ENCODE measurements at regions not wholly inside any gene's neighbourhood (a gene's known extent, or its start where the extent isn't known, plus 50 kb on each side); places are given as distances from the start of the nearest gene placed in this dataset.

DNA sequence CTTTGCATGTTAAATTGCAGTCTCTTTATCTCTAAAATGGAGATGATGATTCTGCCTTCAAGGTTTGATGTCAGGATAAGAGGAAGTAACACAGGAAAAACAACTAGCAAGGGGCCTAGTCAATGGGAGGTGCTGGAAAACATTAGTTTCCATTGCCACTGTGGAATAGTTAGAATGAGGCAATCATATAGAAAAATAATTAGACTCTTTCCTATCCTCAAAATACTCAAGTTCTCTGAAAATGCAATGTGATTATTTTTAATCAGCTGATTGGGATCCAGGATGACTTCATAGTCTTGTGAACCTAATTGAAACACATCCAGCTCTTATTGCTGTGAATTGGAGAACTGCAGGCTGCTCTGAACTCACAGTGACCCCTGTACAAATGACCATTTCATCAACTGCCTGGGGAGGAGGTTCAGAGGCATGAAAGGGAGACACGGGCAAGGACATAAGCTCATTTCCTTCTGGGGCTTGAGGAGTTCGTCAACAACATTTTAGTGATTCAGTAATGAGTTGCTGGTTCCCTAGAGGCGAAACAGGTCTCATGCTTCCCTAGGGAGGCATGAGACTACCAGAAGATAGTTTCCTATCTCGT is 422.5 kb downstream of the LPIN1 start:
- H3K4me3 ChIP-seq, result no peak overlapping the region
- intact Hi-C loops (cut with DNase I), result no loop called here
- no peaks in the 10 kb centered on the region for H3K9me3 ChIP-seq
- DNase-seq (ENCODE audit: low spot score), result no peak
- no peaks in the 10 kb centered on the region for H3K27me3 ChIP-seq (replicated peaks; ENCODE audit: insufficient read depth)
- peak overlapping the region; percentile 18 to 23 for H3K27ac ChIP-seq
- H3K36me3 ChIP-seq, result no peaks in the 10 kb centered on the region
- no peaks in the 10 kb centered on the region for H3K4me1 ChIP-seq (replicated peaks)
- TF ChIP-seq POLR2AphosphoS5 (IDR thresholded peaks at IDR 0.05), result peak; percentile 11
- TF ChIP-seq, protein P1, sequence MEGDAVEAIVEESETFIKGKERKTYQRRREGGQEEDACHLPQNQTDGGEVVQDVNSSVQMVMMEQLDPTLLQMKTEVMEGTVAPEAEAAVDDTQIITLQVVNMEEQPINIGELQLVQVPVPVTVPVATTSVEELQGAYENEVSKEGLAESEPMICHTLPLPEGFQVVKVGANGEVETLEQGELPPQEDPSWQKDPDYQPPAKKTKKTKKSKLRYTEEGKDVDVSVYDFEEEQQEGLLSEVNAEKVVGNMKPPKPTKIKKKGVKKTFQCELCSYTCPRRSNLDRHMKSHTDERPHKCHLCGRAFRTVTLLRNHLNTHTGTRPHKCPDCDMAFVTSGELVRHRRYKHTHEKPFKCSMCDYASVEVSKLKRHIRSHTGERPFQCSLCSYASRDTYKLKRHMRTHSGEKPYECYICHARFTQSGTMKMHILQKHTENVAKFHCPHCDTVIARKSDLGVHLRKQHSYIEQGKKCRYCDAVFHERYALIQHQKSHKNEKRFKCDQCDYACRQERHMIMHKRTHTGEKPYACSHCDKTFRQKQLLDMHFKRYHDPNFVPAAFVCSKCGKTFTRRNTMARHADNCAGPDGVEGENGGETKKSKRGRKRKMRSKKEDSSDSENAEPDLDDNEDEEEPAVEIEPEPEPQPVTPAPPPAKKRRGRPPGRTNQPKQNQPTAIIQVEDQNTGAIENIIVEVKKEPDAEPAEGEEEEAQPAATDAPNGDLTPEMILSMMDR (IDR thresholded peaks at IDR 0.05), result no peak
- 68% methylated on average over 4 of the region's 4 CpGs for WGBS

DNA sequence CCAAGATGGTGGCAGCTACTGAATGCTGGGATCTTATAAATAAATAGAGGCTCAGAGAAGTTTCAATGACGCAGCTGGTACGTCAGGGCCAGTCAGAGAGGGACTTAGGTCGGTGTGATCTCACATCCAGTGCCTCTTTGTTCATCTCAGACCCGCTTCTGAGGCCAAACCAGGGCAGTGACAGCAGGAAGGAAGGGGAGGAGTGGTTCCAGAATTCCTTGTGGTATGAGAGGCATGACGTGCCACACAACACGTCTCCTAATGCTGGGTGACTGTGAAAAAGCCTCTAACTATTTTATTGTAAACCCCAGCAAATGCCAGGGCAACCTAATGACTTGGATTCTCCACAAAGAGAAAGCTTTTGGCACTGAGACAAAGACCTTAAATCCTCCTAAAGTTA is 423.3 kb downstream of the LPIN1 start:
- DNase-seq (ENCODE audit: low spot score), result no peak
- no peaks in the 10 kb centered on the region for H3K36me3 ChIP-seq
- no peak overlapping the region for H3K4me3 ChIP-seq
- H3K4me1 ChIP-seq (replicated peaks), result no peaks in the 10 kb centered on the region
- H3K27ac ChIP-seq, result peak overlapping the region; percentile 18 to 23
- intact Hi-C loops (cut with DNase I), result no loop called here
- WGBS, result 23% methylated on average over 6 of the region's 6 CpGs
- no peaks in the 10 kb centered on the region for H3K9me3 ChIP-seq
- TF ChIP-seq POLR2A (IDR thresholded peaks at IDR 0.05) (no peak), POLR2AphosphoS5 (IDR thresholded peaks at IDR 0.05) (no peak)
- TF ChIP-seq, protein P1 (IDR thresholded peaks at IDR 0.05), result no peak
- no peaks in the 10 kb centered on the region for H3K27me3 ChIP-seq (replicated peaks; ENCODE audit: insufficient read depth)

DNA sequence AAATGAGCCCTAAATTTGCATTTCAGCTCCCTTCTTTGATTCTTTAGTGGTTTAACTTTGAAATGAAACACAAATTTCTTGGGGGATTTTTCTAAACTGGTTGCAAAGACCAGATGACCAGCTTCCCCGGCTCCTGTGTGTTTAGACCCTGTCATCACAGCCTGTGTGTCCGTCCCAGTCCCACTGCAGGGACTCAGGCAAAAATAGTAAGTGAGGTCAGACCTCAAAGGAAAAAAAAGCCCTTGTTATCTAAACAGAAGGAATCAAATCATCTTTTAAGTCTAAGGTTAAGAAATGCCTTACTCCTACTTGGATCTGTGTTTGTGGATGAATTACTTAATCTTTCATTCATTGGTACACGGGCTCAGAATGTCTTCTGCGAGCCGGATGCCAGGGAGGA is 423.7 kb downstream of the LPIN1 start:
- intact Hi-C loops (cut with DNase I), result no loop called here
- WGBS, result 49% methylated on average over 5 of the region's 5 CpGs

DNA sequence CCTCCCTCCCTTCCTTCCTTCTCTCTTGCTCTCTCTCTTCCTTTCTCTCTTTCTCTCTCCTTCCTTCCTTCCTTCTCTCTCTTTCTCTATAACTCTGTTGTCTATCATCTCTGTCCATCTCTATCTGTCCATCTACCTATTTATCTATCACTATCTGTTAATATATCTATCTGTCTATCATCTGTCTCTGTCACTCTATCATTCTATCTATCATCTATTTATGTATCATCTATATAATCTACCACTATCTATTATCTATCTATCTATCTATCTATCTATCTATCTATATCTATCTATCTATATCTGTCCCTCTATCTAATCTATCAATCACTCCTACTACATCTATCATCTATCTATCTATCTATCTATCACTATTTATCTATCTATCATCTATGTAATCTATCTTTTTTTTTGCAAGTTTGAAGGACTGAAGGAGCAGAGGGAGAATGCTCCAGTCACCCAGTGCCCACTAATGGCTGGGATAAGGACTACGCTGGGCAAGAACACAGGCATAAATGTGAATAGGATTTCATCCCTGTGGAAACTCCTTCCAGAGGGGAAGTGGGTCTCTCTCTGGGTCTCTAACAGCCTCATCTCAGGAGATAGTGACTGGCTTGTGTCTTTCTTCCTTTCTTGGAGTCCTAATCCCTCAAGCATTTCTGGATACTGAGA is 427.0 kb downstream of the LPIN1 start:
- Histone ChIP-seq H3K36me3 (no peaks in the 10 kb centered on the region), H3K4me3 (no peak overlapping the region), H3K9me3 (no peaks in the 10 kb centered on the region), H3K4me1 (replicated peaks) (no peaks in the 10 kb centered on the region), H3K27ac (no peak overlapping the region), H3K27me3 (replicated peaks; ENCODE audit: insufficient read depth) (no peaks in the 10 kb centered on the region)
- TF ChIP-seq POLR2AphosphoS5 (IDR thresholded peaks at IDR 0.05) (no peak), POLR2A (IDR thresholded peaks at IDR 0.05) (no peak)
- TF ChIP-seq, protein P1 (IDR thresholded peaks at IDR 0.05), result no peak
- intact Hi-C loops (cut with DNase I), result no loop called here
- DNase-seq (ENCODE audit: low spot score), result no peak
- 100% methylated on average over 1 of the region's 1 CpG for WGBS

More for the DNA sequence above, 423.7 kb downstream of the LPIN1 start:
- H3K27ac ChIP-seq, result peak overlapping the region; percentile 10 to 18
- H3K4me1 ChIP-seq (replicated peaks), result no peaks in the 10 kb centered on the region
- H3K27me3 ChIP-seq (replicated peaks; ENCODE audit: insufficient read depth), result no peaks in the 10 kb centered on the region
- TF ChIP-seq POLR2AphosphoS5 (IDR thresholded peaks at IDR 0.05), result no peak
- no peak for TF ChIP-seq POLR2A (IDR thresholded peaks at IDR 0.05)
- TF ChIP-seq, protein P1 (IDR thresholded peaks at IDR 0.05), result no peak
- no peaks in the 10 kb centered on the region for H3K9me3 ChIP-seq
- H3K36me3 ChIP-seq, result no peaks in the 10 kb centered on the region
- H3K4me3 ChIP-seq, result no peak overlapping the region
- DNase-seq (ENCODE audit: low spot score), result no peak

DNA sequence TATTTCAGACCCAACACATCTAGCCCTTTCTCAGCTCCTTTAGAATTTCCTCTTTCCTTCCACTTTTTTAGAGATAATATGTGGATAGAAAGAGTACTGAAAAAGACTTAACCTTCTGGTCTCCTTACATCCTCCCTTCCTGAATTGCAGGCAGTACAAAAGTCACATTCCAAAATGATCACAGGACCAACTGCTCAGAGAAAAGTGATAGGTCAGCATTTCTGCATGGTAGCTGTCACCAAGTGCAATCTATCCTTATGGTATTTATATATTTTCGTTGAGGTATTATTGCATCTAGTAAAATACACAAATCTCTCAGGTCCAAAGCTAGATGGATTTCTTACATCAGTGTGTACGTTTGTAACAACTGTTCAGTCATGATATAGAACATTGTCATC is 427.5 kb downstream of the LPIN1 start:
- H3K27me3 ChIP-seq (replicated peaks; ENCODE audit: insufficient read depth), result no peaks in the 10 kb centered on the region
- WGBS, result 92% methylated on average over 2 of the region's 2 CpGs
- DNase-seq (ENCODE audit: low spot score), result no peak
- no peaks in the 10 kb centered on the region for H3K9me3 ChIP-seq
- TF ChIP-seq, protein P1 (IDR thresholded peaks at IDR 0.05), result no peak
- TF ChIP-seq POLR2AphosphoS5 (IDR thresholded peaks at IDR 0.05) (no peak), POLR2A (IDR thresholded peaks at IDR 0.05) (no peak)
- H3K4me1 ChIP-seq (replicated peaks), result no peaks in the 10 kb centered on the region
- intact Hi-C loops (cut with DNase I), result no loop called here
- no peak overlapping the region for H3K27ac ChIP-seq
- H3K36me3 ChIP-seq, result no peaks in the 10 kb centered on the region
- H3K4me3 ChIP-seq, result no peak overlapping the region
